GM18909 (cell line): ENCODE measurements at regions not wholly inside any gene's neighbourhood (a gene's known extent, or its start where the extent isn't known, plus 50 kb on each side); places are given as distances from the start of the nearest gene placed in this dataset.
"Not testable (repeated sequence)": the region's sequence is repeated elsewhere in the genome, so short reads cannot be mapped to it uniquely, and the experiment has no call there.

Experiments
- ATAC-seq: cut with Tn5 transposase; IDR thresholded peaks from one replicate; pipeline ENCODE4 v1.9.1; 2021; ENCODE audit warnings: mild to moderate bottlenecking; ENCODE audit not compliant: unreplicated experiment, poor library complexity

DNA sequence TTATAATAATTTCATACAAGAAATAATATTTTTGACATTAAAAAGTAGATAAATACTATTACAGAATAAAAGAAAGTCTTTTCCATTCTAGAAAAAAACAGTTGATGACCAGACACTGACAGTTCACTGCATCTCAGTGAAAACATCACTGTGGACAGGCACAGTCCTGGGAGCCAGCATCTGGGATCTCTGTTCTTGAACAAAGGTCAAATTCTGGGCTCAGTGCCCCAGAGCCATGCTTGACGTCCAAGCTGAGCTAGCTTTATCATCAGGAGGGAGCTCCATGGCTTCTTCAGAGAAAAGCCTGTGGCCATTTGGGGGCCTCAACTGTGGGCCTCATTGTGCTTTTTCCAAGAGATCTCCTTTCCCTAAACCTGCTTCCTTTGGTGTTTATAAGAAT lies 86.1 kb upstream of the SRD5A2 start:
- no peak for ATAC-seq

DNA sequence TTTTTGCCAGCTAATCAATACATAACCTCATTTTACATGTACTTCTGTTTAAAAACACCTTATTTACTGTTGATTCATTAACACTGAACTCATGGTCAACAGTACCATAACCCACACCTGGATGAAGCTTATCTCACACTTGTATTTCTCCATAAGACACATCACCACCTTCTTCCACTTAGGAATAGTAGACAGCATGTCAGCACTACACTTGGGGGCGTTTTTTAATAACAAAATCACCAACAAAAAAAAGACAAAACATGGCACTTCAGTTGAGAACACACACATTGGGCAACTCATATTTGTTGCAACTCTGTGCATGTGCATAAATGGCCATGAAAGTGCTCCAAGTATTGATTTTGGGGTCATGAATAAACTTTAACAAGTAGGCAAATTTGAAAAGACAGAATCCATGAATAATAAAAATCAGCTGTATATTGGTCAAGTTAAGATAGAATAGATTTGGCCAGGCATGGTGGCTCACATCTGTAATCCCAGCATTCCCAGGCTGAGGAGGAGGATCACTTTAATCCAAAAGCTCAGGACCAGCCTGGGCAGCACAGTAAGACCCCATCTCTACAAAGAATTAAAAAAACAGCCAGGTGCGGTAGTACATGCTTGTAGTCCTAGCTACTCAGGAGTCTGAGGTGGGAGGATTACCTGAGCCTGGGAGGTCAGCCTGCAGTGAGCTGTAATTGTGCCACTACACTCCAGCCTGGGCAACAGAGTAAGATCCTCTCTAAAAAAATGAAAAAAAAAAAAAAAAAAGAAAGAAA lies 84.4 kb upstream of the SRD5A2 start:
- ATAC-seq, result no peak

DNA sequence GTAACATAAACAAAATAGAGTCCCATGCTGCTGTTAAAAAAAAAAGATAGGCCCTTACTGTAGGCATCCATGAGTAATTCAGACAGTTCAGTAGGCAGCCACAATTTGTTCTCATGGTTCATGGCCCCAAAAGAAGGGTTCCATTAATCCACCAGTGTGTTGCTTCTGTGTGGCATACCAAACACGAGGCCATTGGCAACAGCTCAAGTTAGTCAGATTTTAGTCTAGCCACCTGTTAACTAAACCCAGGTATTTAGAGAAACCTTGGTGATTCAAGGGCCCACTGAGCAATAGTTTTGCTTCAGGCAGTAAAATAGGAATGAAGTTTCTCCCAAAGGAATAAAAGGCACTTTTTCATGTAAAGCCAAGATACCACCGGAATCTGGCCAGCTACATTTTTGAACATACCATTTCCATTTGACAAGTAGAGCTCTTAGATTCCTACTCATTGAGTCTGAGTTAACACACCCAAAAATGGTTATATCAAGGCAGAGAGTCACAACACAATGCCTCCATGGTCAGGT lies 80.1 kb upstream of the SRD5A2 start:
- ATAC-seq, result no peak

DNA sequence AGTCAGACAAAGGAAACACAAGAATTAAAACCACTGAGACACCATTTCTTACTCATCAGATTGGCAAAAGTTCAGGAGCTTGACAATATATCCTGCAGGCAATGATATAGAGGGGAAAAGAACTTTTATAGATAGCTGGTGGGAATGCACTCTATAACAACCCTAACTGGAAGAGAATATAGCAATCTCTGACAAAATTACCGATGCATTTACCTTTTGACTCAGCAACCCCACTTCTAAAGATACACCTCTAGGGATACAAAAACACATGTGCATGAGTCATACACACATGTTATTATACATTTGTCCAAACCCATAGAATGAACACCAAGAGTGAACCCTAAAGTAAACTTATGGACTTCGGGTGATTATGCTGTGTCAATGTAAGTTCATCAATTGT lies 79.4 kb upstream of the SRD5A2 start:
- ATAC-seq, result no peak

DNA sequence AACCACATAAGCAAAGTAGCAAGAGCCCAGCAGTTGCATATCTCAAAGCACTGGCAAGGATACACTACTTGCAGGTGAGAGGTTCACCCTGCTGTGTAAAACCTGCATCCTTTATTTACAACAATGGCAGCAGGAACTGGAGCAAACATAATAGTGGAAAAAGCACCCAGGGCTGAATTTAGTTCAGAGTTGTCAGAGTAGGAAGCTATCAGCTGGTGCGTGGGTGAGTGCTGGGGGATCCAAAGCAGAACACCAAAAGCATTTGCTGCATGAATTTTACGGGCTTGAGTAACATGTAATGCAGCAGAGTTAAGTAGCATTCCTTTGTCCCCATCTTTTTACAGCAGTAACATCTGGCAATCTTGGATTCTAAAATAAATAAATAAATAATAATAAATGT lies 73.5 kb upstream of the SRD5A2 start:
- no peak for ATAC-seq

DNA sequence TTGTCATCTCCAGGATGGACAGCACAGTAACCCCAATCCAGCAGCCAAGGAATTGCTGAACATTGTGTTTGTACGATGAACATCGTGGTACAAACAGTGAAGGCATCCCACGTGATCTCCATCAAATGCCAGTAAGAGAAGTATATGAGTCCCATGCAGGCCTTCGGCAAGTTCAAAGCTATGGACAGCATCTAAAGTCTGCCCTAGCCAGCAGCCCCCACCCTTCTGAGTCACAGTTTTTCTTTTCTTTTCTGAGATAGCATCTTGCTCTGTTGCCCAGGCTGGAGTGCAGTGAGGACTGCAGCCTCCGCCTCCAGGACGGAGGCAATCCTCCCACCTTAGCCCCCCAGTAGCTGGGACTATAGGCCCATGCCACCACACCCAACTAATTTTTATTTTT lies 71.0 kb upstream of the SRD5A2 start:
- ATAC-seq, result no peak

DNA sequence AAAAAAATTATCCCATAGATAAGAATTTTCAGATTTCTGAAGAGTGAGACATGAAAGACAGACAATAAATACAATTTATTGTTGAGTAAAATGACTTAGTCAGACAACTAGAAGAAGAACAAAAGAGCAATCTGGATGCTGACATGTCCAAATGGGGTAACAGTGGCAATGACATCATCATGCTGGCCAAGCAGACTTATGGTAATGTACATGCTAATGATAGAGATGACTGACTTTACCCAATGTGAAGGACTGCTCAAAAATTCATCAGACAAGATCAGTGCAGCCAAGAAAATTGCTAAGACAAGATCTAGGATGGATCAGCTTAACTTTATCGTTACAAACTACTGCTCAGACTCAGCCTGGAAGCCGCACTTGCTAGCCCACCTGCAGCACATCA lies 70.5 kb upstream of the SRD5A2 start:
- ATAC-seq, result no peak

DNA sequence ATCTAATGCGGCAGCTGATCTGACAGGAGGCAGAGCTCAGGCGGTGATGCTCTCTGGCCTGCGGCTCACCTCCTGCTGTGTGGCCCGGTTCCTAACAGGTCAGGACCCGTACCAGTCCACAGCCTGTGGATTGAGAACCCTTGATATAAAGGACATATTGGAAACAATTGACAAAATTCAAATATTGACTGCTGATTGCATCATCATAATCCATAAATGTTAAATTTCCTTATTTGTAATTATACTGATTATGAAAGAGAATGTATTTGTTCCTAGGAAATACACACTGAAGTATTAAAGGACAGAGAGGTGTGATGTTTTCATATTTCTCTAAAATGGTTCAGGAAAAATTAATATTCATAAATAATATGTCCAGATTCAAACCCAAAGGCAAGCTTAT lies 63.8 kb upstream of the SRD5A2 start:
- no peak for ATAC-seq

DNA sequence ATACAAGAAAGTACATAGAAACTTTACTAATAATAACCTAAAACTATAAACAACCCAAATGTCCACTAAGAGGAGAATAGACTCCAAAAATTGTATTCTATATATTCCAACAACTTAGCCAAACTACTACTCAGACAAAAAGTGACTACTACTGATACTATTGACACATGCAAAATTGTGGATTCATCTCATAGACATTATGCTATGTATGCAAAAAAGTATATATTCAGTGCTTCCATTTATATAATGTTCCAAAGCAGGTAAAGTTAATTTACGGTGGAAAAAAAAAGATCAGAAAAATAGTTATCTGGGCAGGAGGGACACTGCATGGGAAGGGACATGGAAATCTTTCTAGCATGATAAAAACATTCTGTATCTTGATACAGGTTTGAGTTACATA lies 62.0 kb upstream of the SRD5A2 start:
- ATAC-seq, result no peak

DNA sequence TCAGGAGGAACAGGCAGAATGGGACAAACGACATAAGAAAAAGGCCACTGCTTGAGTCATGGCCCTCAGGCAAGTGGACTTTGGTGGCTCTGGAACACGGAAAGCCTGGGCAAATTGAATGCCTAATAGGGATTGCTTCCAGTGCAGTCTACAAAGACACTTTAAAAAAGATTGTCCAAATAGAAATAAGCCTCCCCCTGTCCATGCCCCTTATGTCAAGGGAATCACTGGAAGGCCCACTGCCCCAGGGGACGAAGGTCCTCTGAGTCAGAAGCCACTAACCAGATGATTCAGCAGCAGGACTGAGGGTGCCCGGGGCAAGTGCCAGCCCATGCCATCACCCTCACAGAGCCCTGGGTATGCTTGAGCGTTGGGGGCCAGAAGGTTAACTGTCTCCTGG lies 51.5 kb upstream of the SRD5A2 start:
- not testable (repeated sequence) for ATAC-seq
